Caco-2 (cell line): ENCODE measurements at regions not wholly inside any gene's neighbourhood (a gene's known extent, or its start where the extent isn't known, plus 50 kb on each side); places are given as distances from the start of the nearest gene placed in this dataset.

Experiments used
- BruUV-seq: library from RNA; stranded (reverse); fragments of 400-500 nt; replicated peaks from 2 replicates; lab custom pipeline; 2021; lab: Mats Ljungman, UMichigan
- CTCF ChIA-PET: fragments of 300-600 bp; sonication (Branson Sonifier 250); formaldehyde crosslinking; loops from one replicate; lab custom pipeline; 2022; ENCODE audit warnings: antibody characterized with exemption; lab: Charles Lee
- POLR2A ChIA-PET: fragments of 300-600 bp; sonication (Branson Sonifier 250); formaldehyde crosslinking; loops from one replicate; lab custom pipeline; 2022; ENCODE audit warnings: antibody characterized with exemption; lab: Charles Lee
- DNase-seq, 2 experiments: peaks; one replicate each; pipeline versions ENCODE4 v3.0.0 to v3.0.0-alpha.2; 2020 to 2022
- H3K27me3 ChIP-seq: replicated peaks from 2 replicates; pipeline ENCODE4 v1.6.0; 2011; ENCODE audit warnings: low read length; ENCODE audit not compliant: control insufficient read depth, insufficient read depth
- H3K36me3 ChIP-seq: 2 replicates; pipeline ENCODE4 v1.5.1; 2011; ENCODE audit warnings: low read length; ENCODE audit not compliant: control insufficient read depth, insufficient read depth
- H3K4me1 ChIP-seq: fragments of 250-450 bp; sonication (Bioruptor Pico); 2 replicates; pipeline ENCODE4 v1.5.1; 2020; ENCODE audit warnings: mild to moderate bottlenecking
- H3K4me3 ChIP-seq: 2 replicates; pipeline ENCODE4 v1.5.1; 2011; ENCODE audit warnings: low read depth, mild to moderate bottlenecking, control low read depth, low read length
- H3K9me3 ChIP-seq: fragments of 250-450 bp; sonication (Bioruptor Pico); 2 replicates; pipeline ENCODE4 v1.5.1; 2020; ENCODE audit warnings: mild to moderate bottlenecking, moderate library complexity
- H3K27ac Mint-ChIP-seq: one replicate; pipeline ENCODE4 v1.8.0; 2022; ENCODE audit warnings: mixed read lengths; ENCODE audit not compliant: unreplicated experiment
- H3K27me3 Mint-ChIP-seq: one replicate; pipeline ENCODE4 v1.8.0; 2022; ENCODE audit warnings: mixed read lengths; ENCODE audit not compliant: insufficient read depth, unreplicated experiment
- H3K36me3 Mint-ChIP-seq: one replicate; pipeline ENCODE4 v1.8.0; 2022; ENCODE audit warnings: mild to moderate bottlenecking, mixed read lengths; ENCODE audit not compliant: insufficient read depth, unreplicated experiment
- H3K4me1 Mint-ChIP-seq: one replicate; pipeline ENCODE4 v1.8.0; 2022; ENCODE audit warnings: low read depth, mixed read lengths; ENCODE audit not compliant: unreplicated experiment
- H3K4me3 Mint-ChIP-seq: one replicate; pipeline ENCODE4 v1.8.0; 2022; ENCODE audit warnings: mild to moderate bottlenecking, moderate library complexity, mixed read lengths; ENCODE audit not compliant: unreplicated experiment
- H3K9me3 Mint-ChIP-seq: one replicate; pipeline ENCODE4 v1.8.0; 2022; ENCODE audit warnings: mixed read lengths; ENCODE audit not compliant: unreplicated experiment
- CTCF ChIP-seq, 2 experiments: fragments of 200-600 bp in 1 of 2; IDR thresholded peaks; 1 replicate in 1 of 2; 2 replicates in 1 of 2; pipeline versions ENCODE4 v1.5.1 to v1.8.0; 2011 to 2022; ENCODE audit warnings: antibody characterized with exemption in 1 of 2, control low read depth in 1 of 2, inconsistent platforms in 1 of 2, low read depth in 1 of 2, low read length in 1 of 2, mild to moderate bottlenecking in 1 of 2, moderate library complexity in 1 of 2; ENCODE audit not compliant: insufficient read depth in 1 of 2, severe bottlenecking in 1 of 2, unreplicated experiment in 1 of 2
- intact Hi-C: fragments of 100-400 bp; cut with micrococcal nuclease; formaldehyde crosslinking; loops from one replicate; pipeline ENCODE4 v1.10.0; 2022; ENCODE audit not compliant: unreplicated experiment

- POLR2A ChIA-PET = interaction anchor here (0.5 kb wide), 1 partner anchor 407 kb away, joined by 3 read pairs; no protein-coding TSS in a partner anchor
- Mint-ChIP-seq H3K27ac (no peak overlapping the region), H3K9me3 (no peaks in the 10 kb centered on the region), H3K4me3 (no peak overlapping the region), H3K4me1 (no peaks in the 10 kb centered on the region), H3K36me3 (no peaks in the 10 kb centered on the region), H3K27me3 (no peaks in the 10 kb centered on the region)
- H3K36me3 ChIP-seq = no peaks in the 10 kb centered on the region
- intact Hi-C loops = no loop called here
- H3K9me3 ChIP-seq = no peaks in the 10 kb centered on the region
- TF ChIP-seq CTCF (IDR thresholded peaks at IDR 0.05; ENCODE audit: insufficient read depth in 1 of 2, low read depth in 1 of 2, low read length in 1 of 2, severe bottlenecking in 1 of 2, unreplicated experiment in 1 of 2) = no peak
- H3K4me1 ChIP-seq = no peaks in the 10 kb centered on the region
- DNase-seq = no peak
- H3K4me3 ChIP-seq = no peak overlapping the region
- H3K27me3 ChIP-seq = no peaks in the 10 kb centered on the region
- CTCF ChIA-PET = no interaction called here
- no TSS peak for BruUV-seq
Observed at GRCh38 chr21:38894899-38895298, 89.2 kb downstream of the ETS2 start.

- Mint-ChIP-seq H3K36me3 (no peaks in the 10 kb centered on the region), H3K27ac (no peak overlapping the region), H3K9me3 (peaks cover 20% of the 10 kb centered on the region), H3K27me3 (no peaks in the 10 kb centered on the region), H3K4me3 (no peak overlapping the region), H3K4me1 (no peaks in the 10 kb centered on the region)
- intact Hi-C loops = no loop called here
- Histone ChIP-seq H3K4me3 (no peak overlapping the region), H3K9me3 (peaks cover 21% of the 10 kb centered on the region; the same call in 1 of the 2 replicates), H3K27me3 (no peaks in the 10 kb centered on the region), H3K4me1 (no peaks in the 10 kb centered on the region; the same call in 1 of the 2 replicates), H3K36me3 (no peaks in the 10 kb centered on the region)
- no TSS peak for BruUV-seq
- CTCF ChIA-PET = no interaction called here
- TF ChIP-seq CTCF (IDR thresholded peaks at IDR 0.05; ENCODE audit: insufficient read depth in 1 of 2, low read depth in 1 of 2, low read length in 1 of 2, severe bottlenecking in 1 of 2, unreplicated experiment in 1 of 2) = no peak
- no peak for DNase-seq
- POLR2A ChIA-PET = no interaction called here
Observed at GRCh38 chr21:38888991-38889561, 83.3 kb downstream of the ETS2 start.

- no peak overlapping the region for H3K4me3 ChIP-seq
Observed at GRCh38 chr21:38887749-38888148, 82.0 kb downstream of the ETS2 start.

More at GRCh38 chr21:38887749-38888148, 82.0 kb downstream of the ETS2 start:
- Histone ChIP-seq H3K36me3 (no peaks in the 10 kb centered on the region), H3K9me3 (peaks cover 31% of the 10 kb centered on the region; the same call in 1 of the 2 replicates), H3K27me3 (no peaks in the 10 kb centered on the region), H3K4me1 (no peaks in the 10 kb centered on the region; the same call in 1 of the 2 replicates)
- no peaks in the 10 kb centered on the region for H3K27me3 Mint-ChIP-seq
- no TSS peak for BruUV-seq
- H3K4me3 Mint-ChIP-seq = no peak overlapping the region
- no peak for DNase-seq
- no peak overlapping the region for H3K27ac Mint-ChIP-seq
- no peaks in the 10 kb centered on the region for H3K36me3 Mint-ChIP-seq
- no peaks in the 10 kb centered on the region for H3K4me1 Mint-ChIP-seq
- TF ChIP-seq CTCF (IDR thresholded peaks at IDR 0.05; ENCODE audit: insufficient read depth in 1 of 2, low read depth in 1 of 2, low read length in 1 of 2, severe bottlenecking in 1 of 2, unreplicated experiment in 1 of 2) = no peak
- ChIA-PET POLR2A (no interaction called here), CTCF (no interaction called here)
- H3K9me3 Mint-ChIP-seq = peaks cover 31% of the 10 kb centered on the region
- intact Hi-C loops = no loop called here
